Neuronal stem cell (in vitro differentiated cells): ENCODE measurements at regions not wholly inside any gene's neighbourhood (a gene's known extent, or its start where the extent isn't known, plus 50 kb on each side); places are given as distances from the start of the nearest gene placed in this dataset.

Experiments used
- DNase-seq: peaks from one replicate; pipeline ENCODE4 v3.0.0-alpha.2; 2013; ENCODE audit warnings: low spot score
- H2AFZ ChIP-seq: one replicate; pipeline ENCODE4 v1.6.1; 2013; ENCODE audit warnings: mild to moderate bottlenecking, low read length, inconsistent platforms
- H2AK5ac ChIP-seq: 2 replicates; pipeline ENCODE4 v1.6.1; 2013; ENCODE audit warnings: low read depth, mild to moderate bottlenecking, inconsistent platforms, low read length, moderate library complexity, mixed read lengths
- H2BK120ac ChIP-seq: 2 replicates; pipeline ENCODE4 v1.6.1; 2013; ENCODE audit warnings: low read depth, mild to moderate bottlenecking, inconsistent platforms, low read length, moderate library complexity, mixed read lengths
- H2BK12ac ChIP-seq: one replicate; pipeline ENCODE4 v1.6.1; 2013; ENCODE audit warnings: low read length, inconsistent platforms
- H2BK15ac ChIP-seq: 2 replicates; pipeline ENCODE4 v1.6.1; 2013; ENCODE audit warnings: mild to moderate bottlenecking, low read length, inconsistent platforms, mixed read lengths
- H2BK5ac ChIP-seq: one replicate; pipeline ENCODE4 v1.6.1; 2013; ENCODE audit warnings: inconsistent platforms, mild to moderate bottlenecking, low read length, moderate library complexity
- H3K14ac ChIP-seq: one replicate; pipeline ENCODE4 v1.6.1; 2013; ENCODE audit warnings: low read length, inconsistent platforms
- H3K18ac ChIP-seq: 2 replicates; pipeline ENCODE4 v1.6.1; 2013; ENCODE audit warnings: low read length, inconsistent platforms
- H3K23ac ChIP-seq: 2 replicates; pipeline ENCODE4 v1.6.1; 2013; ENCODE audit warnings: low read depth, mild to moderate bottlenecking, mixed read lengths, low read length, inconsistent platforms; ENCODE audit not compliant: poor library complexity
- H3K27ac ChIP-seq: replicated peaks from 3 replicates; pipeline ENCODE4 v1.5.1; 2013; ENCODE audit warnings: low read length, inconsistent platforms
- H3K27me3 ChIP-seq, 3 experiments: 2 replicates each; pipeline ENCODE4 v1.6.1; 2013; ENCODE audit warnings: low read length in 3 of 3, mild to moderate bottlenecking in 2 of 3, inconsistent platforms in 1 of 3, low read depth in 1 of 3, mixed read lengths in 1 of 3, moderate library complexity in 1 of 3; ENCODE audit not compliant: control insufficient read depth in 3 of 3, insufficient read depth in 3 of 3
- H3K36me3 ChIP-seq, 2 donors: replicated peaks in 1 of 2; 2 replicates each; pipeline ENCODE4 v1.6.1; 2013; ENCODE audit warnings: low read length in 2 of 2; ENCODE audit not compliant: control insufficient read depth in 2 of 2, insufficient read depth in 2 of 2
- H3K4ac ChIP-seq: 2 replicates; pipeline ENCODE4 v1.6.1; 2013; ENCODE audit warnings: inconsistent platforms, mild to moderate bottlenecking, low read length, moderate library complexity
- H3K4me1 ChIP-seq, 2 donors: 1 replicate in 1 of 2; 2 replicates in 1 of 2; pipeline ENCODE4 v1.6.1; 2013; ENCODE audit warnings: low read length in 2 of 2, low read depth in 1 of 2; ENCODE audit not compliant: control insufficient read depth in 2 of 2, insufficient read depth in 1 of 2
- H3K4me2 ChIP-seq: one replicate; pipeline ENCODE4 v1.6.1; 2013; ENCODE audit warnings: mild to moderate bottlenecking, low read length, inconsistent platforms; ENCODE audit not compliant: insufficient read depth, poor library complexity, severe bottlenecking
- H3K4me3 ChIP-seq, 2 donors: 2 replicates each; pipeline ENCODE4 v1.5.1; 2013; ENCODE audit warnings: low read length in 2 of 2, mild to moderate bottlenecking in 2 of 2, inconsistent platforms in 1 of 2, moderate library complexity in 1 of 2
- H3K79me1 ChIP-seq: one replicate; pipeline ENCODE4 v1.6.1; 2013; ENCODE audit warnings: low read depth, mild to moderate bottlenecking, inconsistent platforms, low read length, moderate library complexity
- H3K9ac ChIP-seq: one replicate; pipeline ENCODE4 v1.6.1; 2013; ENCODE audit warnings: mild to moderate bottlenecking, low read depth, low read length, inconsistent platforms; ENCODE audit not compliant: poor library complexity
- H3K9me3 ChIP-seq, 2 donors: replicated peaks in 1 of 2; 2 replicates each; pipeline versions ENCODE3 to v1.6.1; 2013; ENCODE audit warnings: low read length in 2 of 2, mild to moderate bottlenecking in 2 of 2, inconsistent platforms in 1 of 2, low read depth in 1 of 2, mixed read lengths in 1 of 2, moderate library complexity in 1 of 2; ENCODE audit not compliant: control insufficient read depth in 2 of 2, insufficient read depth in 1 of 2
- H4K8ac ChIP-seq: one replicate; pipeline ENCODE4 v1.6.1; 2013; ENCODE audit warnings: low read depth, mild to moderate bottlenecking, inconsistent platforms, low read length, moderate library complexity
- H4K91ac ChIP-seq: one replicate; pipeline ENCODE4 v1.6.1; 2013; ENCODE audit warnings: low read length, low read depth, mild to moderate bottlenecking, inconsistent platforms; ENCODE audit not compliant: poor library complexity
- WGBS, 2 donors: extraction: QIAGEN DNeasy Blood & Tissue Kit; methylation state at CpG; one replicate each; pipeline ENCODE4 v1.1.7; 2013; ENCODE audit warnings: missing lambda C conversion rate in 2 of 2, mixed read lengths in 1 of 2; ENCODE audit not compliant: insufficient read length in 2 of 2, insufficient replicate concordance in 1 of 2; ENCODE audit errors: extremely low coverage in 2 of 2; 5-methylcytosine and 5-hydroxymethylcytosine counted together

- Histone ChIP-seq H3K9me3 (no peaks in the 10 kb centered on the region), H3K18ac (no peak overlapping the region), H2AK5ac (no peak overlapping the region), H3K27ac (no peak overlapping the region), H3K36me3 (no peaks in the 10 kb centered on the region), H3K27me3 (no peaks in the 10 kb centered on the region), H3K4me2 (no peak overlapping the region), H2BK120ac (no peak overlapping the region), H3K4me3 (no peak overlapping the region), H2BK5ac (no peak overlapping the region), H3K14ac (no peak overlapping the region), H3K79me1 (no peaks in the 10 kb centered on the region), H3K9ac (no peak overlapping the region), H2BK12ac (no peak overlapping the region), H4K91ac (no peak overlapping the region), H3K4ac (no peak overlapping the region), H2BK15ac (no peak overlapping the region), H3K23ac (no peak overlapping the region), H3K4me1 (no peaks in the 10 kb centered on the region), H4K8ac (no peak overlapping the region), H2AFZ (no peak overlapping the region)
- no CpG with 5 or more reads among the region's 3 CpGs for WGBS, 2 donors
- no peak for DNase-seq
Observed at GRCh38 chrX:6770936-6771335, 236.0 kb upstream of the VCX3A start.

- Histone ChIP-seq H3K4me2 (no peak overlapping the region), H3K9me3 (no peaks in the 10 kb centered on the region), H2BK12ac (no peak overlapping the region), H3K79me1 (no peaks in the 10 kb centered on the region), H3K36me3 (no peaks in the 10 kb centered on the region), H3K18ac (no peak overlapping the region), H4K8ac (no peak overlapping the region), H3K4me3 (no peak overlapping the region), H2AK5ac (no peak overlapping the region), H3K27me3 (no peaks in the 10 kb centered on the region), H3K4ac (no peak overlapping the region), H2BK120ac (no peak overlapping the region), H2AFZ (no peak overlapping the region), H4K91ac (no peak overlapping the region), H3K23ac (no peak overlapping the region), H2BK15ac (no peak overlapping the region), H3K9ac (no peak overlapping the region), H2BK5ac (no peak overlapping the region), H3K27ac (no peak overlapping the region), H3K14ac (no peak overlapping the region), H3K4me1 (no peaks in the 10 kb centered on the region)
- no CpG with 5 or more reads among the region's 7 CpGs for WGBS, 2 donors
- DNase-seq, result no peak
Observed at GRCh38 chrX:6768881-6769280, 234.0 kb upstream of the VCX3A start.

- H3K27ac ChIP-seq, result no peak overlapping the region
- no peaks in the 10 kb centered on the region for H3K4me1 ChIP-seq
- no peak overlapping the region for H2BK12ac ChIP-seq
- no peak overlapping the region for H2BK120ac ChIP-seq
- no peak overlapping the region for H3K4me3 ChIP-seq
- no peaks in the 10 kb centered on the region for H3K36me3 ChIP-seq
- no peaks in the 10 kb centered on the region for H3K9me3 ChIP-seq
- no peak overlapping the region for H2AK5ac ChIP-seq
- no peak overlapping the region for H2AFZ ChIP-seq
- no peaks in the 10 kb centered on the region for H3K27me3 ChIP-seq
- no CpG with 5 or more reads among the region's 1 CpG for WGBS, 2 donors
- no peak overlapping the region for H3K4ac ChIP-seq
- no peaks in the 10 kb centered on the region for H3K79me1 ChIP-seq
- no peak overlapping the region for H3K23ac ChIP-seq
- H3K9ac ChIP-seq, result no peak overlapping the region
- no peak for DNase-seq
- no peak overlapping the region for H3K18ac ChIP-seq
- no peak overlapping the region for H2BK5ac ChIP-seq
- H3K4me2 ChIP-seq, result no peak overlapping the region
- H4K8ac ChIP-seq, result no peak overlapping the region
- no peak overlapping the region for H2BK15ac ChIP-seq
- no peak overlapping the region for H4K91ac ChIP-seq
- no peak overlapping the region for H3K14ac ChIP-seq
Observed at GRCh38 chrX:6761251-6761650, 226.3 kb upstream of the VCX3A start.

- no peak overlapping the region for H2AFZ ChIP-seq
- H3K4me3 ChIP-seq, result no peak overlapping the region
- no peak overlapping the region for H2BK120ac ChIP-seq
- no peak for DNase-seq
- no peak overlapping the region for H4K91ac ChIP-seq
- H3K9ac ChIP-seq, result no peak overlapping the region
- no peaks in the 10 kb centered on the region for H3K36me3 ChIP-seq
- no peak overlapping the region for H3K4ac ChIP-seq
- H3K23ac ChIP-seq, result no peak overlapping the region
- H3K14ac ChIP-seq, result no peak overlapping the region
- H2BK15ac ChIP-seq, result no peak overlapping the region
- H2AK5ac ChIP-seq, result no peak overlapping the region
- no CpG with 5 or more reads among the region's 7 CpGs for WGBS, 2 donors
- H3K27ac ChIP-seq, result no peak overlapping the region
- no peak overlapping the region for H3K18ac ChIP-seq
- H3K9me3 ChIP-seq, result no peaks in the 10 kb centered on the region
- H3K4me1 ChIP-seq, result no peaks in the 10 kb centered on the region
- H3K4me2 ChIP-seq, result no peak overlapping the region
- no peaks in the 10 kb centered on the region for H3K79me1 ChIP-seq
- H2BK5ac ChIP-seq, result no peak overlapping the region
- H2BK12ac ChIP-seq, result no peak overlapping the region
- no peak overlapping the region for H4K8ac ChIP-seq
- no peaks in the 10 kb centered on the region for H3K27me3 ChIP-seq
Observed at GRCh38 chrX:6759655-6760375, 224.9 kb upstream of the VCX3A start.
